Uterus (tissue), 3 donors: ENCODE measurements at regions not wholly inside any gene's neighbourhood (a gene's known extent, or its start where the extent isn't known, plus 50 kb on each side); places are given as distances from the start of the nearest gene placed in this dataset.

Experiments
- DNase-seq, 2 donors: peaks; one replicate each; pipeline ENCODE4 v3.0.0-alpha.2; 2019 to 2020
- H3K27ac ChIP-seq, 2 donors: fragments of 200-600 bp; sonication (generic); 1 replicate in 1 of 2; 2 replicates in 1 of 2; pipeline ENCODE4 v1.5.1; 2016 to 2018
- H3K27me3 ChIP-seq, 2 donors: fragments of 200-600 bp; sonication (generic); one replicate each; pipeline ENCODE4 v1.5.1; 2018 to 2019; ENCODE audit warnings: control low read depth in 1 of 2
- H3K36me3 ChIP-seq, 2 donors: fragments of 200-600 bp; sonication (generic); one replicate each; pipeline ENCODE4 v1.5.1; 2019; ENCODE audit warnings: control low read depth in 1 of 2
- H3K4me1 ChIP-seq, 2 donors: fragments of 200-600 bp; sonication (generic); one replicate each; pipeline ENCODE4 v1.5.1; 2018 to 2019; ENCODE audit warnings: control low read depth in 1 of 2
- H3K4me3 ChIP-seq, 2 donors: fragments of 200-600 bp; sonication (generic); 1 replicate in 1 of 2; 2 replicates in 1 of 2; pipeline ENCODE4 v1.5.1; 2018 to 2019; ENCODE audit warnings: mild to moderate bottlenecking in 1 of 2
- H3K9me3 ChIP-seq, 2 donors: fragments of 200-600 bp; sonication (generic); one replicate each; pipeline ENCODE4 v1.5.1; 2019; ENCODE audit warnings: control low read depth in 1 of 2
- CTCF ChIP-seq, 4 experiments: fragments of 200-600 bp in 2 of 4; fragments of 450-650 bp in 2 of 4; sonication (generic) in 2 of 4; IDR thresholded peaks; one replicate each; pipeline ENCODE4 v1.5.1; 2016 to 2019; ENCODE audit warnings: antibody characterized with exemption in 4 of 4, mild to moderate bottlenecking in 2 of 4, moderate library complexity in 1 of 4
- POLR2A ChIP-seq, 2 donors: fragments of 450-650 bp; IDR thresholded peaks; one replicate each; pipeline ENCODE4 v1.6.1; 2016; ENCODE audit warnings: antibody characterized with exemption in 2 of 2, mild to moderate bottlenecking in 1 of 2, moderate library complexity in 1 of 2
- intact Hi-C: fragments of 100-400 bp; cut with DNase I; formaldehyde crosslinking; loops from one replicate; pipeline ENCODE4 v1.15.1; 2023; ENCODE audit warnings: low total_unique reads
- donor health status: DM: yes; HTN: yes; CAD: no.

- TF ChIP-seq CTCF (IDR thresholded peaks at IDR 0.05) (no peak), POLR2A (IDR thresholded peaks at IDR 0.05) (no peak)
- no peak overlapping the region for H3K4me3 ChIP-seq
- intact Hi-C loops, result no loop called here
- peaks cover 0 to 47% of the 10 kb centered on the region in 2 donors for H3K27me3 ChIP-seq
- H3K4me1 ChIP-seq, result no peaks in the 10 kb centered on the region
- H3K9me3 ChIP-seq, result no peaks in the 10 kb centered on the region
- DNase-seq, result no peak
- no peak overlapping the region for H3K27ac ChIP-seq
- H3K36me3 ChIP-seq, result no peaks in the 10 kb centered on the region
These were observed 299.5 kb downstream of the IRF8 start for GRCh38 chr16:86198206-86199118.

GRCh38 chr16:86199182-86199581, 300.2 kb downstream of the IRF8 start:
- Histone ChIP-seq H3K36me3 (no peaks in the 10 kb centered on the region), H3K9me3 (no peaks in the 10 kb centered on the region), H3K27ac (no peak overlapping the region), H3K27me3 (peaks cover 0 to 47% of the 10 kb centered on the region in 2 donors), H3K4me3 (no peak overlapping the region), H3K4me1 (no peaks in the 10 kb centered on the region)
- no peak for TF ChIP-seq CTCF (IDR thresholded peaks at IDR 0.05)
- TF ChIP-seq POLR2A (IDR thresholded peaks at IDR 0.05), result no peak
- intact Hi-C loops, result no loop called here
- no peak for DNase-seq

- Histone ChIP-seq H3K27me3 (peaks cover 0 to 47% of the 10 kb centered on the region in 2 donors), H3K4me1 (no peaks in the 10 kb centered on the region), H3K9me3 (no peaks in the 10 kb centered on the region), H3K4me3 (no peak overlapping the region), H3K27ac (no peak overlapping the region), H3K36me3 (no peaks in the 10 kb centered on the region)
- no peak for TF ChIP-seq POLR2A (IDR thresholded peaks at IDR 0.05)
- no peak for TF ChIP-seq CTCF (IDR thresholded peaks at IDR 0.05)
- intact Hi-C loops, result no loop called here
- no peak for DNase-seq
These were observed 301.1 kb downstream of the IRF8 start for GRCh38 chr16:86199871-86200695.

- Histone ChIP-seq H3K27ac (no peak overlapping the region), H3K36me3 (no peaks in the 10 kb centered on the region), H3K9me3 (no peaks in the 10 kb centered on the region), H3K4me3 (no peak overlapping the region), H3K27me3 (peaks cover 0 to 47% of the 10 kb centered on the region in 2 donors), H3K4me1 (no peaks in the 10 kb centered on the region)
- TF ChIP-seq CTCF (IDR thresholded peaks at IDR 0.05) (no peak), POLR2A (IDR thresholded peaks at IDR 0.05) (no peak)
- no peak for DNase-seq
- intact Hi-C loops, result no loop called here
These were observed 301.8 kb downstream of the IRF8 start for GRCh38 chr16:86200722-86201121.

GRCh38 chr16:86201746-86202145, 302.8 kb downstream of the IRF8 start:
- TF ChIP-seq CTCF (IDR thresholded peaks at IDR 0.05) (no peak), POLR2A (IDR thresholded peaks at IDR 0.05) (no peak)
- Histone ChIP-seq H3K4me3 (no peak overlapping the region), H3K9me3 (no peaks in the 10 kb centered on the region), H3K27me3 (peaks cover 0 to 37% of the 10 kb centered on the region in 2 donors), H3K4me1 (no peaks in the 10 kb centered on the region), H3K36me3 (no peaks in the 10 kb centered on the region), H3K27ac (no peak overlapping the region)
- DNase-seq, result no peak
- intact Hi-C loops, result no loop called here
